ENCODE measurements at regions not wholly inside any gene's neighbourhood (a gene's known extent, or its start where the extent isn't known, plus 50 kb on each side); places are given as distances from the start of the nearest gene placed in this dataset.

DNA sequence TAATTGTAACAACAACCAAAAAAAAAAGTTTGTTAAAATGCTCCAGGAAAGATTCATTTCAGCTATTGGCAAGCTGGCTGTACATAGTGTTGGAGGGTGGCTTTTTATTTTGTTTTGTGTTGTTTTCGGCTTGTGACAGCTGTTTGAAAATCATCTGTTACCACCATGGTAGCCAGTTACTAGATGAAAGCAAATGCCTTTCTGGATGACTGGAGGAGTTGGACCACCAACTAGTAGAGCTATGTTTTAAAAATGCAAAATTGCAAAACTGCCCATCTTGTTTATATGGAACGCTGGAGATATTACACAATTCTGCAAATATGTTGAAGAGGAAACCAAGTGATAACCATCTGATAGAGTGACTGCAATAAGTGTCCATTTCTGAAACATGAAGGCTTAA lies 53.2 kb upstream of the TNIP3 start:
- DNase-seq, result no peak
- peaks cover 16% of the 10 kb centered on the region for H3K36me3 Mint-ChIP-seq (ENCODE audit: low read depth)
- no peaks in the 10 kb centered on the region for H3K9me3 Mint-ChIP-seq
- no peak overlapping the region for H3K27ac Mint-ChIP-seq
- H3K4me1 Mint-ChIP-seq, result peaks cover 19% of the 10 kb centered on the region
- intact Hi-C loops (cut with micrococcal nuclease), result no loop called here
- H3K27me3 Mint-ChIP-seq, result peaks cover 2% of the 10 kb centered on the region
- no peak overlapping the region for H3K4me3 Mint-ChIP-seq

DNA sequence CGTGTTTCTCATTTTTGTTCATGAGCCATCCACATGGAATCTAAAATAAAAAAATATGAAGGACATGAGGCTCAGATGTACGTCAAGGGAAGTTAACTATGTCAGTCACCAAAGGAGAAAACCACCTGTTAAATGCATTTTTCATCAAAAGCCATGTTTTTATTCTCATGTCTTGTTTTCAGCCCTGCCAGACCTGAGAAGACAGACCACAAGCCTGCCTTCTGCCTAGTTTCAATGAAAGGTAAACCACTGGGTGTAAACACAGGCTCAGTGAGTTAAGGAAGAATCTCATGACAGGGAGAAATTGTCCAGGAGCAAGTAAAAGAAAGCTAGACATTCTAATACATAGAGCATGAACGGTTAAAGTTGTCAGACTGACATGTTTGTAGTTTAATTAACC lies 52.3 kb upstream of the TNIP3 start:
- peaks cover 16% of the 10 kb centered on the region for H3K36me3 Mint-ChIP-seq (ENCODE audit: low read depth)
- no peak for DNase-seq
- no peak overlapping the region for H3K27ac Mint-ChIP-seq
- H3K9me3 Mint-ChIP-seq, result no peaks in the 10 kb centered on the region
- peaks cover 2% of the 10 kb centered on the region for H3K27me3 Mint-ChIP-seq
- intact Hi-C loops (cut with micrococcal nuclease), result no loop called here
- H3K4me3 Mint-ChIP-seq, result no peak overlapping the region
- peaks cover 12% of the 10 kb centered on the region for H3K4me1 Mint-ChIP-seq

DNA sequence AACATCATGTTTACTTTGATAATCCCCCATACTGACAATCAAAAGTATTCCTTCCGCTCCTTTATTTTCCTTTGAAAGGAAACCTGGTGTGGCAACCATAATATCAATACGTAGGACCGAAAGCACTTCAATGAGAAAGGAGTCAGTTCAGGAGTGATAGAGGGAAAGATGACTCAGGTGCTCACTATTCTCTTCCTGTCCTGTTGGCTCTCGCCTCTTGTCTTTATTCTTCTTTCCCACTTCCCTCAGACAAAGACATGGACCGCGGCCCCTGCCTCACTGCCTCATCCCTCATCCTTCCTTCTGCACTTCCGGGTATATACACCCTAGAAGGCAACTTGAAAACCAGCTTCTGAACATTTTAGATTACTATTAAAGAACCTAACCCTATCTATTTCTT lies 49.8 kb upstream of the TNIP3 start:
- no peak for DNase-seq
- H3K4me3 Mint-ChIP-seq, result no peak overlapping the region
- peaks cover 6% of the 10 kb centered on the region for H3K4me1 Mint-ChIP-seq
- H3K27ac Mint-ChIP-seq, result no peak overlapping the region
- intact Hi-C loops (cut with micrococcal nuclease), result no loop called here
- H3K27me3 Mint-ChIP-seq, result no peaks in the 10 kb centered on the region
- no peaks in the 10 kb centered on the region for H3K9me3 Mint-ChIP-seq
- peaks cover 16% of the 10 kb centered on the region for H3K36me3 Mint-ChIP-seq (ENCODE audit: low read depth)
